Stimulated activated CD4-positive, alpha-beta T cell treated with anti-CD3 and anti-CD28 coated beads, Interleukin-15, amount 100 ng/mL, for 1 hour (primary cell): ENCODE measurements at regions not wholly inside any gene's neighbourhood (a gene's known extent, or its start where the extent isn't known, plus 50 kb on each side); places are given as distances from the start of the nearest gene placed in this dataset.

Experiments used
- DNase-seq, 2 donors: peaks; one replicate each; pipeline ENCODE4 v3.0.0-alpha.2; 2020; ENCODE audit warnings: low read depth in 1 of 2, low spot score in 1 of 2

DNA sequence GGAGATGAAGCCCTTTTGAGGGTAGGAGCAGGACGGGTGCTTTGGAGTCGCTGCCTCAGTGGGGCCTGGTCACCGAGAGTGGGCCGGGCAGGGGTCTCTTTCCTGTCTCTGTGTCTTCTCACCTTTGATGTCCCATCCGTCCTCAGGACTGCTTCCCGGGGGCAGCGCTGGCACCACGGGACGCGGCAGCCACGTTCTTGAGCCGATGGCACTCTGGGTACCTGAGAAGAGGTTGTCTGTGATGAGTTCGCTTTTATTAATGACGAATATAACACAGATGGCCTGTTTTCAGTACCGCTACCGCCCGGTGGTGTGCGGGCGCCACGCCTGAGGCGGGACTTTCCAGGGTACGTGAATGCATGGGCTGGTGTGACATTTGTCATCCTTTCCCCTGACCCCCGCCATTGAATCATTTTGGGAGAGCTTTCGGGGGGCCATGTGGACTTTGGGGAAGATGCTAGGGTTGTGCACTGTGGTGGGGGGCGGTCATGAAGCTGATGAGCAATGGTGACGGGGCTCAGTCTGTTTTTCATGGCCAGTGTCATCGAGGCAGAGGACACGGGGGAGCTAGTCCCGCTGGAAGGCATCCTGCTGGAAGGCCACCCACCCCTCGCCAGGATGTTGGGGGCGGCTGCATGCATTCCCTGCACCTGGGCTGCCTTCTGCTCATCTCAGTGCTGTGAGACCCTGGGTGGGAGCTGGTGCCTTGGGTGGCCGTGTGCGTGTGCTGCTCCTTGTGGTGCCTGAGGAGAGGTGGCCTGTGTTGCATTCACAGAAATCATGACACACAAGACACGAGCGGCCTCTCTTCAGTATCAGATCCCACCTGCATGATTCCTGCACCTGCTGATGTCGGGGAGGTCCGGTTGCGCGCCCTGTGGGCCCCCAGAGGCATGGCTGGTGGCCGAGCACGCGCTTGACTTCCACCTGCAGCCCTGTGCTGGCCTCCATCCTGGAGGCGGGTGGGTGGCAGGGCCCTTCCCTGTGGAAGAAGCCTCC, 162.5 kb upstream of the RTL1 start:
- DNase-seq, result no peak

DNA sequence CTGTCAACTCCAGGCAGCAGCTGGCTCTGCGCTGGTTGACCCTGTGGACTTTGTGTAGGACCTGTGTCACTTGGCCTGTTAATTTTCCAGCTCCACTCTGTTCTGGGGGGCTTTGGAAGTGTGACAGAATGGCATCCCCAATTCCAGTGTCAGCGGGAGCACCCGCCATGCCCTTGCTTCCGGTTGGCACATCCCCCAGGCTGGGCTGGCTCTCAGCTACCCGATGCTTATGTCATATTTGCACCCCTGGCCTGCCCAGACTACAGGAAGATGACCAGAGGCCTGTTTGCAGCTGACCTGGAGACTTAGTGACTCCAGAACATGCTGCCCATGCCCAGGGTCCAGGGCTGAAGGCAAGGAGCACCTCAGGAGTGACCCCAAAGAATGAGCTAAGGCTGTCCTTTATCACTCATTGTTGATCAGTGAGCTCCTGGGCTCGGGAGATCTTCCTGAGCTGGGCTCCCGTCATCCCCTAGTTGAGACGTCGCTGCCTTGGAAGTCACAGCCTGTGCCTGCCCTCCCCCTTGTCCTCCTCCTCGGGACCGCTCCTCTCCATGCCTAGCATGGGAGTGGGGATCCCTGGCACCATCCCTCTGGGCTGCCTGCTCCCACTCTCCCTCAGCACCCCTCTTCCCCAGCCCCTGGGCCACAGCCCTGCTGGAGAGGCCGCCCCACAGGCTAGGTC, 163.4 kb upstream of the RTL1 start:
- DNase-seq, result no peak

DNA sequence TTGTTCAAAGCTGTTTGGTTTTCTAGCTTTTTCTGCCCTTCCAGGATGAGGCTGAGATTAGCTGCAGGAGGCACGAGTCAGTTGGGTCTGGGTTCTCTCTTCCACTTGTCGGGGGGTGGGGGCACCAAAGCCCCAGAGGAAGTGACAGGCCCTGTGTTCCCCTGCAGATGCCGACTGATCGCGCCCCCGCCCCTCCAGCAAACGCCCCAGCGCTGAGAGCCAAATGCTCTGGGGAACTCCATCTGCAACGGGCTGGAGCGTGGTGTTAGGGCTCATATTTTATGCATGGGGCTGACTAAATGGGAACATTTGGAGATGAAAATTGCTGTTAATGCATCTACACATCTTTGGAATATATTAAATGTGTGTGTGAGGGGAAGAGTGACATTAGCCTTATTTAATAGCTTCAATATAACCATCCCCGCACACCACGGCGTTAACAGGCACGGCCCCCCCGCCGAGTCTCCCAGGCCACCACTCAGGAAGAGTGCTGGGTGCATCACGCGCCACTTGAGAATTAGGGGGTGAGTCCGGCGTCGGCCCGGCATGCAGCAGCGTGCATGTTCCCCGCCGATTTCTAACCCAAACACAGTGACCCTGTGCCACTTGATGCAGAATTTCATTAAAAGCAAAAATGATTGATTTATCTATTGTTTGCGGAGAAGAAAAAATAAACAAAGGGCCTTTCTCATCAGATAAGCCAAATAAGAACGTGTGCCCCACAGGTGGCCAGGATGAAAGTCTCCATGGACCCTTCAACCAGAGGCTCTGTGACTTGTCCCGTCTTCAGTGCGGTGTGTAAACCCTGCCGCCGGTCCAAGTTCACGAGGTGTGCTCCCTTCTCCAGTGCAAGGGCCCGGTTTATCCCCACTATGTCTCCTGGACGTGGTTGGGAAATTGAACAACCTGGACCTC, 165.0 kb upstream of the RTL1 start:
- no peak for DNase-seq

DNA sequence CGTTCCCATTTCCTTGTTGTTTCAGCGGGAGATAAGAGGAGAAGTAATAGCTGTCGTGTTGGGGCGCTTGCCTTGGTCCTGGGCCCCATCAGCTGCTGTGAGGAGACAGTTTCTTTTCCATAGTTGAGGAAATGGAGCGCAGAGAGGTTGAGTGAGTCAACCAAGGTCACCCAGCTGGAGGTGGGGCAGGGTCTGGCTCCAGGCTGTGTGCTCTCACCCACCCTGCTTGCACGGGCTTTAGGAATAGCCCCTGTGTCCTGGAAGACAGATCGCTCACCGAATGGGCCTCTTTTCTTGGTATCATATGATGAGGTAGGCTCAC, 165.7 kb upstream of the RTL1 start:
- no peak for DNase-seq

DNA sequence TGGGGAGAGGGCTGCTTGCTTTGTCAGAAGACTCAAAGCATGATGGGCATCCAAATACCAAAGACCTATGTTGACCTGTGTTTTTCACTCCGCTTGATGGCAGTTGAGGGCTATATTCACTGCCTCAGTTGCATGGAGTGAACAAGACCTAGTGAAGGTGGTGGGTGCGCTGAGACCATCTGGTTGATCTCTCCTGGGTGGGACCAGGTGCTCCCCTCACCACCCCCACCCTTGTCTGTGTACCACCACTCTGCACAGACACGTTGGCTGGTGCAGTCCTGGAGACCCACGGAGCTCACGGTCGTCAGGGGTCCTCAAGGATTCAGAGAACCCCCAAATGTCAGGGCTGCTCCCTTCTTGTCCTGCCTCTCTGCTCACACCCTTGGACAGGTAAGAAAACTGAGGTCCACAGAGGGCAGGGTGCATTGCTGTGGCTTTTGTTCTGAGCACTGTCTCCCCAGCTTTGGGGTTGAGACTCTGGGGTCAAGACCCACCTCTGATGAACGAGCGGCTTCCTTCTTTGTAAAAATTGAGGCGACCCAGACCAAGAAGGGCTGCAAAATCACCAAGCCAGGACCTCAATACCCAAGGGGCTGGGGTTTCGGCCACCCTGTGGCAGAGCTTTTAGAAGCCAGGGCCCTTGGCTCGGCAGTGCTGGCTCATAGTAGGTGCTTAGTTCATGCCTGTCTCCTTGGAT, 166.3 kb upstream of the RTL1 start:
- DNase-seq, result no peak

DNA sequence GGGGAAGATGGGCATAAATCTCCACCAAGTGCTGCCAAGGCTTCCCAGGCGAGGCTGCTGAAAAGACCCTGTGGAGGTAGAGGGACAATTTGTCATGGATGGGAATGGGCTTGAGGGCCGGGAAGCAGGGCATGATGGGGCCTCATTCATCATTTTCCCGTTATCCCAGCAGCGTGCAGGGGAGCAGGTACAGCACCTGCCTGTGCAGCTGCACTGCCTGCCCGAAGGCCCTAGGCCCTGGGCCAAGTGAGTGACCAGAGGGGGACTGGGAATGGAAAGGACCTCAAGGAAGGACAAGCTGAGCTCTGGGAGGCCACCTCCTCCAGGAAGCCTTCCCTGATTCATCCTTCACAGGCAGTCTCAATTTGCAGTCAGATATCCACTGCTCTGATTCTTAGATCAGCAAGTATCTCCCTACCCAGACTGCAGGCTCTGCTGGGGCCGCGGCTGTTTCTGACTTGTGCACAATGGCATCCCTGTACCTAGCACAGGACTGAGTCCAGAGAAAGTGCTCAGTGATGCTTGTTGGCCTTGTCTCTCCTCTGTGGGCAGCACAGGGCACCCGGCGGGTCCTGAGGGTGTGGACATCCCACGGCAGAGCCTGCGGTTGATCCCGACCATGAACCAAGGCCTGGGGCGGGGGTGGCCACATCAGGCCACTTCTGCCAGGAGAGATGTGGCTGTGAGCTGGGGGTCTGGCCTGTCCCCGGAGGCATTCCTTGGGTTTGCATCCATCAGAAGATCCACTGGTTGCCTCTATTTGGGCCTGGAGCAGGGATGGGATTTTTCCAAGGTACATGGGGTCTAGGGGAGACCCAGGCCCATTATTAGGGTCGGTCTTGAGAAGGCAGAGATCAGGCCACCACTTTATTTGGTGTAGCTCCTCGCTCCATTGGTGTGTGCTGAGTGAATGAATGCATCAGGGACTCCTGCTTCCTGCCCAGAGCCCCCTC, 167.3 kb upstream of the RTL1 start:
- no peak for DNase-seq

DNA sequence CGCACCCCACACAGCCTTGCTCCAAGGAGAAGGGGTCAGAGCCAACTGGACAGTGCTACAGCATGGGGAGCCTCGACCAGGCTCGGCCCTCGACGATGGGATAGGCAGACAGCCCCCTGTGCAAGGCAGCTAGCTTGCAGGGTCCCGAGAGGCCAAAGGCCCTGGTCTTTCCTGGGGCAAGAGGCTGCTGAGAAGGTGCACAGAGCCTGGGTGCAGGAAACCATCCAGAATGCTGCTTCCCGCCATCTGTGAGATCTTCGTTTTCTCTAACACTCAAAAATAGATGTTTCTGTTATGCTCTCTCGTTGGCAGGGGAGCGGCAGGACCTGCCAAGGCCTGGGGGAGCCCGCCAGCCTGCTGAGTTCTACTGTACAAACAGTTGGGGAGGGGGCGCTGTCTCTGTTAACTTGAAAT, 168.0 kb upstream of the RTL1 start:
- no peak for DNase-seq

DNA sequence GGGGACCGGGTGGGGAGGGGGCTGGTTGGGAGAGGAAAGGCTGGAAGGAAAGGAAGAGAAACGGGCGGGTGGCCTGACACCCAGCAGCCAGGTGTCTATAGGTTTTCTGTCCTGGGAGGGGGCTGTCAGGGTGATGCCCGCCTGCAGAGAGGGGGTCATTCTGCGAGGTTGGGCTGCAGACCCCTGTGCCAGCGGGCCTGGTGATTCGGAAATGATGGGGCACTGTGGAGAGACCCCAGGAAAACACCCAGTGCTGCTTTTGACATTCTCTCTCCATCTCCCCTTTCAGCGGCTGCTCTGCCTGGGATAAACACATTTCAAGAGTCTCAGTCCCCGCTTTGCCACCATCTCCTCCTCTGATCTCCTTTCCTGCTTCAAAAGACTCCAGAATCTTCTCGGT, 168.5 kb upstream of the RTL1 start:
- DNase-seq, result no peak

DNA sequence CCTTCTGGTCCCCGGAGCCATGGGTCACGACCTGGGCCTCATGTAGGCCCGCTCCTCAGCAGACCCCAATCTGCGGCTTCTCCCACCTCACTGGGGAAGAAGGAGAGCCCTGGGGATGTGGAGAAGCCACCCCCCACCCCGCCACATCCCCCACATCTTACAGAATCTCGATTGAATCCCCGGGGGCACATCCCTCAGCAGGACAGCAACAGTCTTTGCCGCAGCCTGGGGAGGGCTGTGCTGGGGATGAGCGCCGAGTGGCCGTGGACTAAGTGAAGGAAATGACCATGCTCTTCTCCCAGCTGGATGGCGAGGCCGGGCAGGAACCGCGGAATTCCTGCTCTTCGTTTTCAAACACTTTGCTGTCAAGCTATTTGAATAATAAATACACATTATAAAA, 169.0 kb upstream of the RTL1 start:
- no peak for DNase-seq

DNA sequence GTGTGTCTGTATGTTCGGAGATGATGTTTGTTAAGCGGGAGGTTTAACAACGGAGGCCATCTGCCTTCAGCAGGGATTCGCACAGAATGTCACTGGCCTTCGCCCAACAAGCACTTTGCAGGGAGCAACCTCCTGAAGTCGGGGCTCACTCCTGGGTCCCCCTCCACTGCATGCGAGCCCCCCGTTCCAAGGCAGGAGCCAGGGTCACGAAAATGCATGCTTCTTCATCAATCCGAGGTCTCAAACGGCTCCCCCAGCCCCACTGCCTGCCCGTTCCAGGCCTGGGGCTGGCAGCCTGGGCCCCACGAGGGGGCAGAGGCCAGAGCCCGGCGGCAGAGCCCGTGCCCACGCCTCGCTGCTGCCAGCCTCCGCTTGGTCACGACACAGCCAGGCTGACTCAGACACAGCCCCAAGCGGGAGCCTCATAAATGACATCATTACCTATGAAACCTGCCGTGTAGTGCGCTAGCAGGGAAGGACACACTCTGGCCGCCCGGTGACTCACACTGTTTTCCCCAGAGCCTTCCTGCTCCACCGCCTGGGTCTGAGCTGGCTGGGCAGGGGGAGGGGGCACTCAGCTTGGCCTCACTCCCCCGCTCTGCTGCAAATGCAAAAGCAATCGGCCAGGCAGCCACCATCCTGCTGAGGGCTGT, 169.5 kb upstream of the RTL1 start:
- DNase-seq, result no peak

DNA sequence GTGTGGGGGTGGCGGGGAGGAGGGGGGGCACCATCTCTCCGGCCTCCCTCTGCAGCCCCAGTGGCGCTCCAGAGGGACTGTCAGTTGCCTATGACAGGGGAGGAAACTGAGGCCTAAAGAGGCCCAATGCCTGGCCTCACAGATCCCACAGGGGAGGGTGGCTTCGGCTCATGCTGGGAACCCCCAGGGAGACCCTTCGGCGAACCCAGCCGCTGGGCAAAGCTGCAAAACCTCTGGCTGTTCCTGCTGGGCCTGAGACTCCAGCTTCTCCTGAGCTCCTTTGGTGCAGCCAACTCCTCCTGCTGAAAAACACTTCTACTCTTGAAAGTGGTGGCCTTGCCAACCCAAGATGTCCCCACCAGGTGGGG, 170.1 kb upstream of the RTL1 start:
- DNase-seq, result no peak

DNA sequence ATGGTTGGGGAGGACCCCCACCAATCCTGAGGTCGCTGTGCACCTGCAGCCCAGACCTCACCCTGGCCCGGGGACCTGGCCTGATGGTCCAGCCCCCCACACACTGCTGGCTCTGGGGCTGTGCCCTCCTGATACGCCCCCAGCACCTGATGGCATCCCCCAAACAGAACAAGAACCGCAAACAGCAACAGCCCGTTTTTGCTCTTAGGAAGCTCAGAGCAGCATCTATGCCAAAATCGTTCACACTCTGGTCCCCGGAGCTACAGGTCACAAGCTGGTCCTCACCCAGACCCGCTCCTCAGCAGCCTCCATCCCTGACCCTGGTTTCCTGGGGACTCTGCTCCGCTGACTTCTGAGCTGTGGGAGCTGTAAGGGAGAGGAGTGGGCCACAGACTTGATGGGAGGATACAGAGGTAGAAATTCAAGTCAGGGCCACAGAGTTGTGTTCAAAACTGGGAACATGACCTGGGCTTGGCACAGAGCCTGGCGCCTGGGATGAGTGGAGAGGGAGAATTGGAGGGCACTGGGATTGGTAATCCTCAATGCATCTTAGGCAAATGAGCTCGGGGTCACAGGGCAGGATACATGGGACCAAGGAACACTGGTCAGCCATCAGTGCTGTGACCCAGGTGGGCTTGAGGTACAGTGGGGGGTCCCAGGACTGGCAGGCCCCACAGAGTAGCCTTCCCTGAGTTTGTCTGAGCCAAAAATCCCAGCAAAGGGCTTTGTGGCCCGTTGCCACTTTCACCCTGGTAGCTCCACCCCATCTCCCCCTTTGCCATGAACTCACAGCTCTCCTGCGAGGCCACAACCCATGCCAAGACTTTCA, 170.9 kb upstream of the RTL1 start:
- DNase-seq, result no peak

DNA sequence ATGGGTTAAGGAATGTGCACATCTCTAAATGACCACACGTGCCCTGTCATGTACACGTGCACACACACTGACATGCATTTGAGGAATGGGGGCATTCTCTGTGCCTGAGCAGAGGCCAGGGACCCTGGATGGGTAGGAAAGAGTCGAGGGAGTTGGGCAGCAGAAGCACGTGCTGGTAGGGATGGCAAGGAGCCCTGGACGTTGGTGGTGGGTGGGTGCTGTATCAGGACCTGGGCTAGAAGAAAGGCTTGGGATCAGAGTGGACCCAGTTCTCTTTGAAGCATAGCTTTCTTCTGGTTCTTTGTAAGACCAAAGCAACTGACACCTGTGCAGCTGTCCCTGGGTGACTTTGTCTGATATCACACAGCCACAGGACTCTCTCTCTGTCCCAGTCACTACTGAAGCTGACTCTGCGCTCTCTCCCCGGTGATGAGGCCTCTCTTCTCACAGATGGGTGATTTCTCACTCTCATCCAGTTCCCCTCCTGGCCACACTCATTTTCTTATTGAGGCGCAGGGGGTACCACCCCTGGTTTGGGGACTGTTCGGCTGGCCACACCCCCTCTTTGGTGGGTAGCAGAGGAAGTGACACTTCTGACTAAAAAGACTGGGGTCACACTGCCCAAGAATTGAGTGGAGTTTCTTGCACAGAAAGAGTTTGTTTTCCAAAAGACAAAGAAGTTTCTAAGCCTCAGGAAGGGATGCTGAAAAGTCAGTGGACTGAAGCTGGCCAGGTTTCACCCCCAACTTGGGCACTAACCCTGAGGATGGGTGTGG, 171.7 kb upstream of the RTL1 start:
- DNase-seq, result no peak

DNA sequence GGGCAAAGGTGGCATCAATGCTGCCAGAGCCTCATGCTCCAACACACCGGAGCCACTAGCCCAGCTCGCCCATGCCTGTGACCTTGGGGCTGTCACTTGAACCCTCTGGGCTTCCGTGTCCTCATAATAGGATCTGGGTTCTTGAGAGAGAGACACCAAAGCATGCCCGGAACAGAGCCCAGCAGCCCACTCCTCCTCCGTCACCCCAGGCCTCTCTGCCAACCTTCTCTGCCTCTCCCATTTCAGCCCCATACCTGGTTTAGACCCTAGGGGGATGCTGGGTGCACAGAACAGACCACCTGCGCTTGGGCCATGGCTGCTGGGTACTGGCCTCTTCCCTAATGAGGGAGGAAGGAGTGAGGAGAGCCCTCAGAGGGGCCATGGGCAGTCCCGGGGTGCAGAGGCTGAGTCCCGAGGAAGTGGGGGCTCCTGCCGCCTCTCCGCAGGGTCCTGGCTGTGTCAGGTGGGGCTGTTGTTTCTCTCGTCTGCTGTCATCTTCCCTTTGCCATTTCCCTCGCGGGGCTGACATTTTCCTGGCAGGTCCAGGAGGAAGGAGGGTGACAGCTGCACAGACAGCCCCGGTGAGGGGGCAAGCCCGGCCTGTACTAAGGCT, 172.4 kb upstream of the RTL1 start:
- DNase-seq, result no peak

DNA sequence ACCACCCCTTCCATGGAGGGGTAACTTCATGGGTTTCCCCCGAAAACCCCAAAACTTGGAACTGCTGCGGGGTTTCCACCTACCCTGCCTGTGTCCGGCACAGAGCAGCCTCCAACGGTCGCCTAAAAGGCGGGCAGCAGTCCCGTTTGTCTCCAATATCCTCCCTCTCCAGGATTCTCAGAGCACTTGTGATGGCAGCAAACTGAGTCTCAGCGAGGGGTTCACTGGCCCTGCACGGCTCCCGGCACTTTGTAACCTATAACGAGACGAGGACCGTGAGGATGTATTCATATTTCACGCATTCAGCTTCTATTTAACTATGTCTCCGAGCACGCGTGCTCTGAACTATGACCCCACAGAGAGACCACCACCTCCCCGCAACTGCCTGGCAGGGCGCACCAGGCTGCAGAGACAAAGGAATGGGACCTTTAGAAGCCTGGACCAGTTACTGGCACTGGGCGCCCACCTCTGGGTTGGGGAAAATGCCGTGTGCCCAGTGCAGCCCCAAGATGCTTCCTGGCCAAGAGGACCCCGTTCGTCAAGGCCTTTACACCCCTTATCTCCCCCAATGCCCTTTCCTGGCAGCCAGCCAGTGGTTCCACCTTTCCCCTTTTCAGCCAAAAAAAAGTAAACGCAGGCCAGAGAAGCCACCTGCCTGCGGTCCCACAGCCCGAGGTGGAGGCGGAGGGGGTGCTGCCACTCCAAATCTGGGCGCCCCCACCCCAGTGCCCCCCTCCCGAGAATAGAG, 173.1 kb upstream of the RTL1 start:
- DNase-seq, result no peak

DNA sequence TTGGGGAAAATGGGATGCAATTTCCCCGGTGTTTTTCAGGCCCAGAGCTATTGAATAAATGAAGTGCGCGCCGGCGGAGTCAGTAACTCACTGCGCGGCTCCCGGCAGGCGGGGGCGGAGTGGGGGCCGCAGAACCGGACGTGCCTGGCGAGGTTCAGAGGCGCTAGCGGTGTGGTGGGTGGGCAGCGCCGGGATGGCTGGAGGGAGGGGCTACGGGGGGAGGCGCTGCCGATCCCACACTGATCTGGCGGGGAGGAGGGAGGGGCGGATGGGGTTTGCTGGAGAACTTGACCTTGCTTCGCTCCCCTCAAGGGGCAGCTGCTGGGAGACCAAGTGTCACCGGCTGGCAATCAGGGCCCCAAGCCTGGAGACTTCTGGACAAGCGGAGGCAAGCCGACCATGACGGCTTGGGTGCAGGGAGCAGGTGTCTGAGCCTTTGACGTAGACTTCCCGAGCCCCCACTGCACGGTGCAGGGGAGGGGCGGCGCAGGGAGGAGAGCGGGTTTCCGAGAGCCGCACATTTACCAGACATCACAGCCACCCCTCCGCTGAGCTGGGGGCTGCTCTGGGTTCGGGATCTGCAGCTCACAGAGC, 174.1 kb upstream of the RTL1 start:
- no peak for DNase-seq
